ENCODE measurements at regions not wholly inside any gene's neighbourhood (a gene's known extent, or its start where the extent isn't known, plus 50 kb on each side); places are given as distances from the start of the nearest gene placed in this dataset.

GRCh38 chr2:217340176-217340575 is 480.3 kb upstream of the TNP1 start:
- no peak for DNase-seq (ENCODE audit: low read depth, low spot score)

DNA sequence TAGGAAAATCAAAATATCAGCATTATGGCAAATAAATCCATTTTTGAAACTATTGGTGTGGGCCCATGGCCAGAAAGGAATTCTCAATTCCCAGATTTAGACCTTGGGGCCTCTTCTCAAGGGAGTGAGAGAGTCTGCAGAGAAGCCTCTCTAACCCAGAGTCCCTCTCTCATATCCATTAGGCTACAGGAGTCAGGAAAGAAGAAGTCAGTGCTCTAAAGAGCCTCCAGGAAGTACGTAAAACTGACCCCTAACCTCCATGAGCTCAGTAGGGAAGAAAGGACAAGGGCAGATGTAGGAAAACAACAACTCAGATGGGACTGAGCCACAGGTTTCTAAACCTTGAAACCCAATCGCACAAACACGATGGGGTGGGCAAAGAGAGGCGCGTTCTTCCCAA is 479.9 kb upstream of the TNP1 start:
- DNase-seq (ENCODE audit: low read depth, low spot score): no peak

- no peak for DNase-seq (ENCODE audit: low read depth, low spot score)
These were observed 478.5 kb upstream of the TNP1 start for GRCh38 chr2:217338306-217338916.

DNA sequence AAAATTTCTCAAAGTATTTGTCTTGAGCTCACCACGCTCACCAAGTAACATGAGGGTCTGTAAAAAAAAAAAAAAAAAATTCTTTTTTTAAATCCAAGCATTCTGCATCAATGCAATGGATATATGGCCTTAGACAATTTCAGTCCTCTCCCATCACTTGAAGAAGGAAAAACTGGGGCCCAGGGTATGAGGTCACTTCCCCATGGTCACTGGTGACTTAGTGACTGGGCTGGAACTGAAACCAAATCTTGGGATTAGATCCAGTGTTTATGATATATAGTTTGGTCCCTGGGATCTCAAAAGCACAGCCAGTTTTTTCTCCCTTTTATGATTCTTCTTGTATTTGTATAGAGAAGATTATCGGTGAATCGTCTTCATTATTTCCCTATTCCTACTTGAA is 477.9 kb upstream of the TNP1 start:
- DNase-seq (ENCODE audit: low read depth, low spot score): no peak

DNA sequence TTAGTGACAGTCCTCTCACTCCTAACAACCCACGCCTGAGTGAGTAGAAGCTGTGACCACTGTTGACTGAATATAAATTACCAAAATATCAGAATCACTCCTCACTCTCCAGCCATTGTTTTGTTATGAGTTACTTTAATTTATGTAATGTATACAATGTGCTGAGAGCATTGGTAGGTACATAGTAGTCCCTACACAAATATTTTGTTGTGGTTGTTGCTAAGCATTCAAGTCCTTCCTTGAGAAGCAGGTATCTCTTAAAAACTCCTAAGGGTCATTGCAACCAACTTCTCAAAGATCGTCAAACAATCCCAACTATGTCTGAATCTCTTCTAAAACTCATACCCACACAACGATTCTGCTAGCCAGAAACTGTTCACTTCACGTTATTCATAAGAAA is 476.8 kb upstream of the TNP1 start:
- DNase-seq (ENCODE audit: low read depth, low spot score): no peak

- no peak for DNase-seq (ENCODE audit: low read depth, low spot score)
These were observed 475.6 kb upstream of the TNP1 start for GRCh38 chr2:217335341-217335966.

GRCh38 chr2:217334561-217334960 is 474.7 kb upstream of the TNP1 start:
- DNase-seq (ENCODE audit: low read depth, low spot score): no peak

- DNase-seq (ENCODE audit: low read depth, low spot score): no peak
These were observed 473.0 kb upstream of the TNP1 start for GRCh38 chr2:217332866-217333265.

- DNase-seq (ENCODE audit: low read depth, low spot score): no peak
These were observed 472.5 kb upstream of the TNP1 start for GRCh38 chr2:217332417-217332791.

- no peak for DNase-seq (ENCODE audit: low read depth, low spot score)
These were observed 471.9 kb upstream of the TNP1 start for GRCh38 chr2:217331523-217332416.

GRCh38 chr2:217330647-217331046 is 470.8 kb upstream of the TNP1 start:
- DNase-seq (ENCODE audit: low read depth, low spot score): no peak

GRCh38 chr2:217329023-217329431 is 469.2 kb upstream of the TNP1 start:
- no peak for DNase-seq (ENCODE audit: low read depth, low spot score)

GRCh38 chr2:217328622-217328978 is 468.7 kb upstream of the TNP1 start:
- no peak for DNase-seq (ENCODE audit: low read depth, low spot score)

DNA sequence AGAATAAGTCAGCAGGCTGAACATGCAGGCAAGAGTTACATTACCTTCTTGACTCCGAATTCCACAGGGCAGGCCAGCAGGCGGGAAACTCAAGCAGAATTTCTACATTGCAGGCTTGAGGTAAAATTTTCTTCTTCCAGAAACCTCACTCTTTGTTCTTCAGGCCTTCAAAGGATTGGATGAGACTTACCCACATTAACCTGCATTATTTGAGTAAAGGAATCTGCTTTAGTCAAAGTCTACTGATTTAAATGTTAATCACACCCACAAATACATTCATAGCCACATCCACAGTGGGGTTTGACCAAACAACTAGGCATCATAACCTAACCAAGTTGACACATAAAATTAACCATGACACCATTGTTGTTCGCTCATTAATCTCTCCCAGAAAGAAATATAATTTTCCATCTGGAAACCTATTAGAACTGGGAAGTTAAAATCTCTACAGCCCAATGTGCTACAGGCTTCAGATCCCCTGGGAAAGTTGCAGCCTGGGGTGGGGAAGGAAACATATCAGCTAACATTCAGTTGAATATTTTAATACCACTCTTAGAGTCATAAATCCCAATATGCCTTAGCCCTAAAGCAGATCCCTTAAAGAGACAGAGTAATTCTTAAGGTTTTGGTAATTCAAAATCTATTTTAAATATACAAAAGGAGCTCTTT is 468.2 kb upstream of the TNP1 start:
- DNase-seq (ENCODE audit: low read depth, low spot score): no peak

DNA sequence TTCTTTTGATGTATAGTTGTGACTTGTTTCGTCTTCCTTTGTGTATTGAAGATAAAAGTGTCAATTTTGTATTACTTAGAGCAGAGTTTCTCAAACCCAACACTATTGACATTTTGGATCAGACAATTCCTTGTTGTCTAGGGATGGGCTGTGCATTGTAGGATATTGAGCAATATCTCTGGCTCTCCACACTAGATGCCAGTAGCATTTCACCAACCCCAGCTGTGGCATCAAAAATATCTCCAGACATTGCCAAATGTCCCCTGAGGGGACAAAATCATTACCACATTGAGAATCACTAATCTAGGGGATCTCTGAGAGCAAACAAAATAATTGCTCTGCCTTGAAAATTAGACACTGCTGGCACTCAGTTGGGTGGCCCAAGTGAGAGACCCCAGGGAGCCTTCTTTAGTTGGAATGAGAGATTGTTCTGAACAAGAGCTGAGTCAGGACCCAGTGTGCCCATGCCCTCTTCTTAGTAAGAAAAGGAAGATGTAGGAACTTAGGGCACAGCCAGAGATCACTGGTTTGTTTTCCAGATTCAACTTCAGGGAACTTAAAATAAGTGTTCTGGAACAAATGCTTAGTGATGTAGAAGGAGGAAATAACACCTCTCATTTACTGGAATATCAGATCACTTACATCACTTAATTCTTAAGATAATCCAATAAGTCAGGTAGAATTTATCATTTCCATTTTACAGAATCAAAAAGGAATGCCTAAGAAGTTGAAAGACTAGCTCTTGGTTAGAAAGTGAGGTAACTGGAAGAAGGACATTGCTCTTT is 466.6 kb upstream of the TNP1 start:
- no peak for DNase-seq (ENCODE audit: low read depth, low spot score)

DNA sequence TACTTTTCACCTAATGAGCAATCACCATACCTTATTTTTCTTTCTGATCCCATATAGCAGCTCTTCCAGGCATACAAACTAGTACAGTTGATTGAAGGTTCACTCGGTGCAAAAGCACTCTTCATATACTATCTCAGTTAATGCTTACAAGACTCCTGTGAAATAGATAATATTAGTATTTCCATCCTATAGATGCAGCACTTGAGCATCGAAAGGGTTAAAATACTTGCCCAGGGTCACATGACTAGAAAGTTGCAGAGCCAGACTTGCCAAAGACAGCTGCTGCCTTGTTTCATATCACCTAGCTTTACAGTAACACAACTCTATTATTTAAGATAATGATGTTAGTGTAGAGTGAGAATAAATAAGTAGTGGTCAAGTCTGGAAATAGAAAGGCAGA is 466.0 kb upstream of the TNP1 start:
- no peak for DNase-seq (ENCODE audit: low read depth, low spot score)

DNA sequence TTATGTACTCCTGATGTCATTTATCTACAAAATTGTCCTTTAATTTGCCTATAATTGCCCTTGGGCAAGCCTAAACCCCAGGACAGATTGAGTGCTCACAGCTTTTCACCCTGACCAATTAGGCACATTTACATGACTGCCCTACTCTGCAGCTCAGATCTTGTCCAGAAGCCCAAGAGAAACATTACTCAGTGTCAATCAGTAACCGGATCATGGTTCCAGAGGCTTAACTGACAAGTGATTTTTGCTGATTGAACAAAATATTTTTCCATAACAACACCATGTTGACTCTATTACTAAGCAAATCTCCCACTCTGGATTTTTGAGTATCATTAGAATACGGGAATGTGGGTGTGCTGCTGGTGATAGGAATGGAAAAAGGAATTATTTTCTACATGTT is 465.4 kb upstream of the TNP1 start:
- DNase-seq (ENCODE audit: low read depth, low spot score): no peak

- DNase-seq (ENCODE audit: low read depth, low spot score): no peak
These were observed 456.9 kb upstream of the TNP1 start for GRCh38 chr2:217316743-217317142.

DNA sequence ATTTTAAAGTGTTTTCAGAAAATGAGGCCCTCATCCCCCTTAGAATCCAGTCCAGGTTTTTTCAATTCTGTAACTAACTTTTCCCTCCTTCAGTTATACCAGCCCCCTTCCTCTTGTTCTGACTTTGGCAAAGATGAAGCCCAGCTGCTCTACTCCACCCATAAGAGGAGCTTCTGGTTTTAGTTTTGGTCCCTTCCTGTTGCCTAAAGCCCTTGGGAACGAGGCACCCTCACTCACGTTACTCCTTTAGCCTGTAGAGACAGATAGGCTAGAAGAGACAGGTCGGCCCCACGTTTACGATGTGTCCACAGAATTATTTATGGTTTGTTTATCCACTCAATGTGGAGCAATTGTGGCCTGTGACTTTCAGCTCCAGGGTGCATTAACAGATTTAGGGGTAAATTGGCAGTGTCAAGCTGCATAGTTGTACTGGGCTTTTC is 454.2 kb upstream of the TNP1 start:
- no peak for DNase-seq (ENCODE audit: low read depth, low spot score)

DNA sequence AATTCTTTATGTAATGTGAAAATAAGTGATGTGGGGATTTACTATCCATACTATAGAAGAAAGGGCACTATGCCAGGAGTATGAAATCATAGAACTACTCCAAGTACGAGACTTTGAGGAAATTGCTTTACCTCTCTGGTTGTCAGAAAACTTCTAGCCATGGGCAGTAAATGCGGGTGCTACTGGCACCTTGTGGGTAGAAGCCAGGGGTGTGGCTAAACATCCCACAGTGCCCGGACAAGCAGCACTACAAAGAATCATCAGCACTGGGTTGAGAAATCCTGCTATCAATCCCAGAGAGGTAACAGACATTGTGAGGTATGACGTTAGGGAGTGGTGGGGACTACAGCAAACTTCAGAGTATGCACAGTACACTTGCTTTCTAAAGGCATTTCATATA is 453.5 kb upstream of the TNP1 start:
- DNase-seq (ENCODE audit: low read depth, low spot score): no peak

DNA sequence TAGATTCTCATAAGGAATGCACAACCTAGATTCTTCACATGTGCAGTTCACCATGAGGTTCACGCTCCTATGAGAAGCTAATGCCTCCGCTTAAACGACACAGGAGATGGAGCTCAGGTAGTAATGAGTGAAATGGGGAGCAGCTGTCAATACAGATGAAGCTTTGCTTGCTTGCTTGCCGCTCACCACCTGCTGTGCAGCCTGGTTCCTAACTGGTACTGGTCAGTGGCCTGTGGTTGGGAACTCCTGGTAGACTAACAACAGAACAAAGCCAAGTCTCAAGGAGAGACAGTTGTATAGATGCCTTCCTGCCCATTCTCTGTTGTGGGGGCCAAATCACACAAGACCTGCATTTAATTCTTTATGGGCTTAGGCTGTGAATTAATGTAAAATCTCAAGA is 449.2 kb upstream of the TNP1 start:
- no peak for DNase-seq (ENCODE audit: low read depth, low spot score)

DNA sequence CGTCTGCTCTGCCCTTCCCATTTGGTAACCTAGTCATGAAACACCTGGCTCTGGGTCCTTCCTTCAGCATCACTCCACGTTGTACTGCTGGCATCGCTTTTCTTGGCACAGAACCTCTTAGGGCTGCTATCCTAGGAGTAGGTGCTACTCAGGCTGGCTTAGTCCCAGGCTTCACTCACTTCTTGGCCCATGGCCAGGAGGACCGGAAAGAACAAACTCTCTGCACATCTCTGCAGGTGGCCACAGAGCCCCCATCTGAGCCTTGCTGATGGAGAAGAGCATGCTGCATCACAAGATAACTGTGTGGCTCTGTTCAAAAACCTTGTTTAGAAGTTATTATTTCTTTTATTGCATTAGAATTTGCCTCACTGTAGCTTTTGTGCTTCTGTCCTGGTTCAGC is 447.2 kb upstream of the TNP1 start:
- no peak for DNase-seq (ENCODE audit: low read depth, low spot score)
